Activated naive CD8-positive, alpha-beta T cell treated with anti-CD3 and anti-CD28 coated beads, Interleukin-2, amount 50 U/mL, for 24 hours (primary cell): ENCODE measurements at regions not wholly inside any gene's neighbourhood (a gene's known extent, or its start where the extent isn't known, plus 50 kb on each side); places are given as distances from the start of the nearest gene placed in this dataset.

ENCODE experiments used
- ATAC-seq: fragments of 150-1000 bp; cut with Tn5 transposase; one replicate; pipeline ENCODE4 v1.10.0; 2021
- DNase-seq: peaks from one replicate; pipeline ENCODE4 v3.0.0; 2021
- H3K27ac Mint-ChIP-seq: one replicate; pipeline ENCODE4 v1.8.0; 2021; ENCODE audit warnings: mild to moderate bottlenecking, mixed read lengths
- H3K27me3 Mint-ChIP-seq: one replicate; pipeline ENCODE4 v1.8.0; 2021; ENCODE audit warnings: mixed read lengths
- H3K36me3 Mint-ChIP-seq: one replicate; pipeline ENCODE4 v1.8.0; 2021; ENCODE audit warnings: low read depth, mixed read lengths
- H3K4me1 Mint-ChIP-seq: one replicate; pipeline ENCODE4 v1.8.0; 2021; ENCODE audit warnings: mixed read lengths
- H3K4me3 Mint-ChIP-seq: one replicate; pipeline ENCODE4 v1.8.0; 2021; ENCODE audit warnings: mild to moderate bottlenecking, moderate library complexity, mixed read lengths
- H3K9me3 Mint-ChIP-seq: one replicate; pipeline ENCODE4 v1.8.0; 2021; ENCODE audit warnings: mixed read lengths

- H3K27me3 Mint-ChIP-seq = peaks cover 19% of the 10 kb centered on the region
- DNase-seq (no peak), ATAC-seq (no peak)
- H3K4me3 Mint-ChIP-seq = no peak overlapping the region
- no peaks in the 10 kb centered on the region for H3K9me3 Mint-ChIP-seq
- H3K27ac Mint-ChIP-seq = no peak overlapping the region
- no peaks in the 10 kb centered on the region for H3K4me1 Mint-ChIP-seq
- no peaks in the 10 kb centered on the region for H3K36me3 Mint-ChIP-seq
These were observed 146.4 kb upstream of the UBASH3B start for GRCh38 chr11:122509091-122509490.

- Mint-ChIP-seq H3K27ac (no peak overlapping the region), H3K27me3 (peaks cover 23% of the 10 kb centered on the region), H3K4me1 (no peaks in the 10 kb centered on the region), H3K9me3 (no peaks in the 10 kb centered on the region), H3K36me3 (no peaks in the 10 kb centered on the region), H3K4me3 (no peak overlapping the region)
- DNase-seq = peak; percentile 57
- peak; percentile 77 for ATAC-seq
These were observed 150.1 kb upstream of the UBASH3B start for GRCh38 chr11:122505304-122506006.

GRCh38 chr11:122494221-122494620, 161.3 kb upstream of the UBASH3B start:
- no peaks in the 10 kb centered on the region for H3K4me1 Mint-ChIP-seq
- no peak overlapping the region for H3K27ac Mint-ChIP-seq
- no peaks in the 10 kb centered on the region for H3K36me3 Mint-ChIP-seq
- no peak for DNase-seq
- peaks cover 7% of the 10 kb centered on the region for H3K27me3 Mint-ChIP-seq
- no peak overlapping the region for H3K4me3 Mint-ChIP-seq
- no peaks in the 10 kb centered on the region for H3K9me3 Mint-ChIP-seq
- ATAC-seq = no peak

- DNase-seq (no peak), ATAC-seq (no peak)
- no peaks in the 10 kb centered on the region for H3K9me3 Mint-ChIP-seq
- H3K4me3 Mint-ChIP-seq = no peak overlapping the region
- no peaks in the 10 kb centered on the region for H3K4me1 Mint-ChIP-seq
- no peak overlapping the region for H3K27ac Mint-ChIP-seq
- peaks cover 9% of the 10 kb centered on the region for H3K27me3 Mint-ChIP-seq
- H3K36me3 Mint-ChIP-seq = no peaks in the 10 kb centered on the region
These were observed 164.0 kb upstream of the UBASH3B start for GRCh38 chr11:122491509-122491908.

- ATAC-seq (no peak), DNase-seq (no peak)
- peaks cover 9% of the 10 kb centered on the region for H3K27me3 Mint-ChIP-seq
- no peak overlapping the region for H3K27ac Mint-ChIP-seq
- no peaks in the 10 kb centered on the region for H3K36me3 Mint-ChIP-seq
- H3K9me3 Mint-ChIP-seq = no peaks in the 10 kb centered on the region
- H3K4me3 Mint-ChIP-seq = no peak overlapping the region
- no peaks in the 10 kb centered on the region for H3K4me1 Mint-ChIP-seq
These were observed 166.4 kb upstream of the UBASH3B start for GRCh38 chr11:122488892-122489706.

GRCh38 chr11:122487669-122488068, 167.9 kb upstream of the UBASH3B start:
- H3K9me3 Mint-ChIP-seq = peaks cover 11% of the 10 kb centered on the region
- H3K4me1 Mint-ChIP-seq = no peaks in the 10 kb centered on the region
- no peaks in the 10 kb centered on the region for H3K36me3 Mint-ChIP-seq
- H3K4me3 Mint-ChIP-seq = no peak overlapping the region
- ATAC-seq (no peak), DNase-seq (no peak)
- H3K27me3 Mint-ChIP-seq = peaks cover 9% of the 10 kb centered on the region
- H3K27ac Mint-ChIP-seq = no peak overlapping the region

- Mint-ChIP-seq H3K4me1 (no peaks in the 10 kb centered on the region), H3K36me3 (no peaks in the 10 kb centered on the region), H3K4me3 (no peak overlapping the region), H3K27ac (no peak overlapping the region), H3K9me3 (peaks cover 15% of the 10 kb centered on the region), H3K27me3 (peaks cover 7% of the 10 kb centered on the region)
- DNase-seq (no peak), ATAC-seq (no peak)
These were observed 168.6 kb upstream of the UBASH3B start for GRCh38 chr11:122486793-122487495.

GRCh38 chr11:122478986-122479385, 176.5 kb upstream of the UBASH3B start:
- DNase-seq (no peak), ATAC-seq (no peak)
- no peak overlapping the region for H3K4me3 Mint-ChIP-seq
- peaks cover 21% of the 10 kb centered on the region for H3K9me3 Mint-ChIP-seq
- no peaks in the 10 kb centered on the region for H3K36me3 Mint-ChIP-seq
- no peak overlapping the region for H3K27ac Mint-ChIP-seq
- no peaks in the 10 kb centered on the region for H3K4me1 Mint-ChIP-seq
- peaks cover 5% of the 10 kb centered on the region for H3K27me3 Mint-ChIP-seq

GRCh38 chr11:122468965-122469364, 186.6 kb upstream of the UBASH3B start:
- peaks cover 3% of the 10 kb centered on the region for H3K9me3 Mint-ChIP-seq
- ATAC-seq = no peak
- no peak for DNase-seq
- H3K27ac Mint-ChIP-seq = no peak overlapping the region
- H3K36me3 Mint-ChIP-seq = no peaks in the 10 kb centered on the region
- no peaks in the 10 kb centered on the region for H3K4me1 Mint-ChIP-seq
- H3K27me3 Mint-ChIP-seq = no peaks in the 10 kb centered on the region
- H3K4me3 Mint-ChIP-seq = no peak overlapping the region

GRCh38 chr11:122463530-122463929, 192.0 kb upstream of the UBASH3B start:
- Mint-ChIP-seq H3K4me1 (no peaks in the 10 kb centered on the region), H3K36me3 (no peaks in the 10 kb centered on the region), H3K9me3 (peaks cover 39% of the 10 kb centered on the region), H3K4me3 (no peak overlapping the region), H3K27me3 (no peaks in the 10 kb centered on the region), H3K27ac (no peak overlapping the region)
- ATAC-seq = no peak
- no peak for DNase-seq

GRCh38 chr11:122459064-122459463, 196.5 kb upstream of the UBASH3B start:
- H3K27me3 Mint-ChIP-seq = peaks cover 2% of the 10 kb centered on the region
- ATAC-seq (no peak), DNase-seq (no peak)
- no peak overlapping the region for H3K4me3 Mint-ChIP-seq
- H3K4me1 Mint-ChIP-seq = no peaks in the 10 kb centered on the region
- no peaks in the 10 kb centered on the region for H3K36me3 Mint-ChIP-seq
- peaks cover 50% of the 10 kb centered on the region for H3K9me3 Mint-ChIP-seq
- H3K27ac Mint-ChIP-seq = no peak overlapping the region

- DNase-seq (no peak), ATAC-seq (no peak)
- Mint-ChIP-seq H3K4me1 (no peaks in the 10 kb centered on the region), H3K27me3 (peaks cover 6% of the 10 kb centered on the region), H3K4me3 (no peak overlapping the region), H3K36me3 (no peaks in the 10 kb centered on the region), H3K9me3 (peaks cover 14% of the 10 kb centered on the region), H3K27ac (no peak overlapping the region)
These were observed 201.9 kb upstream of the UBASH3B start for GRCh38 chr11:122453586-122453985.

GRCh38 chr11:122451911-122452310, 203.6 kb upstream of the UBASH3B start:
- Mint-ChIP-seq H3K9me3 (peaks cover 8% of the 10 kb centered on the region), H3K4me1 (no peaks in the 10 kb centered on the region), H3K27ac (no peak overlapping the region), H3K27me3 (peaks cover 7% of the 10 kb centered on the region), H3K4me3 (no peak overlapping the region), H3K36me3 (no peaks in the 10 kb centered on the region)
- ATAC-seq (no peak), DNase-seq (no peak)

- DNase-seq (no peak), ATAC-seq (no peak)
- peaks cover 19% of the 10 kb centered on the region for H3K27me3 Mint-ChIP-seq
- H3K27ac Mint-ChIP-seq = no peak overlapping the region
- no peak overlapping the region for H3K4me3 Mint-ChIP-seq
- no peaks in the 10 kb centered on the region for H3K4me1 Mint-ChIP-seq
- H3K9me3 Mint-ChIP-seq = no peaks in the 10 kb centered on the region
- no peaks in the 10 kb centered on the region for H3K36me3 Mint-ChIP-seq
These were observed 213.9 kb upstream of the UBASH3B start for GRCh38 chr11:122441666-122442035.
